Activated T-cell treated with anti-CD3 and anti-CD28 coated beads, Interleukin-2, amount 50 U/mL, for 48 hours (primary cell): ENCODE measurements at regions not wholly inside any gene's neighbourhood (a gene's known extent, or its start where the extent isn't known, plus 50 kb on each side); places are given as distances from the start of the nearest gene placed in this dataset.

Experiments
- DNase-seq, 2 experiments: peaks; one replicate each; pipeline ENCODE4 v3.0.0-alpha.2; 2020

GRCh38 chr10:44435196-44435595, 50.3 kb upstream of the CXCL12 start:
- no peak for DNase-seq

- no peak for DNase-seq
These were observed 51.3 kb upstream of the CXCL12 start for GRCh38 chr10:44436240-44436639.

- DNase-seq = no peak
These were observed 53.1 kb upstream of the CXCL12 start for GRCh38 chr10:44437840-44438511.

GRCh38 chr10:44439239-44439957, 54.5 kb upstream of the CXCL12 start:
- DNase-seq = no peak

- DNase-seq = no peak
These were observed 55.0 kb upstream of the CXCL12 start for GRCh38 chr10:44439958-44440244.

- no peak for DNase-seq
These were observed 72.4 kb upstream of the CXCL12 start for GRCh38 chr10:44457259-44457658.

GRCh38 chr10:44458671-44459413, 73.9 kb upstream of the CXCL12 start:
- DNase-seq = no peak

- DNase-seq = no peak
These were observed 74.8 kb upstream of the CXCL12 start for GRCh38 chr10:44459671-44460070.

GRCh38 chr10:44460416-44460815, 75.5 kb upstream of the CXCL12 start:
- DNase-seq = no peak

- no peak for DNase-seq
These were observed 77.5 kb upstream of the CXCL12 start for GRCh38 chr10:44462338-44462914.

- DNase-seq = no peak
These were observed 78.7 kb upstream of the CXCL12 start for GRCh38 chr10:44463511-44464121.

- DNase-seq = no peak
These were observed 79.6 kb upstream of the CXCL12 start for GRCh38 chr10:44464503-44464902.

- no peak for DNase-seq
These were observed 80.7 kb upstream of the CXCL12 start for GRCh38 chr10:44465401-44466115.

GRCh38 chr10:44466236-44466635, 81.3 kb upstream of the CXCL12 start:
- DNase-seq = no peak

- no peak for DNase-seq
These were observed 82.2 kb upstream of the CXCL12 start for GRCh38 chr10:44467090-44467489.

- DNase-seq = no peak
These were observed 83.0 kb upstream of the CXCL12 start for GRCh38 chr10:44467900-44468299.

- no peak for DNase-seq
These were observed 83.6 kb upstream of the CXCL12 start for GRCh38 chr10:44468525-44468924.

- no peak for DNase-seq
These were observed 84.1 kb upstream of the CXCL12 start for GRCh38 chr10:44468965-44469364.

GRCh38 chr10:44470784-44471183, 85.9 kb upstream of the CXCL12 start:
- DNase-seq = no peak

GRCh38 chr10:44471410-44471809, 86.5 kb upstream of the CXCL12 start:
- no peak for DNase-seq

- DNase-seq = no peak
These were observed 88.2 kb upstream of the CXCL12 start for GRCh38 chr10:44473146-44473545.

- no peak for DNase-seq
These were observed 91.6 kb upstream of the CXCL12 start for GRCh38 chr10:44476409-44477045.
